Bronchial epithelial cell (primary cell): ENCODE measurements at regions not wholly inside any gene's neighbourhood (a gene's known extent, or its start where the extent isn't known, plus 50 kb on each side); places are given as distances from the start of the nearest gene placed in this dataset.

Experiments used
- DNase-seq: peaks from one replicate; pipeline ENCODE4 v3.0.0-alpha.2; 2010; ENCODE audit warnings: low read depth
- FAIRE-seq: peaks from 2 replicates; lab custom pipeline; 2011; peaks lifted over from hg19 to GRCh38; lab: Jason Lieb, UNC
- H3K27me3 ChIP-seq: 2 replicates; pipeline ENCODE4 v1.5.1; 2011; ENCODE audit warnings: low read length; ENCODE audit not compliant: control insufficient read depth, insufficient read depth
- H3K36me3 ChIP-seq: 2 replicates; pipeline ENCODE4 v1.5.1; 2011; ENCODE audit warnings: low read length; ENCODE audit not compliant: control insufficient read depth, insufficient read depth
- H3K4me3 ChIP-seq: 2 replicates; pipeline ENCODE4 v1.5.1; 2011; ENCODE audit warnings: mild to moderate bottlenecking, low read depth, low read length, control low read depth
- TF ChIP-seq, protein P1 (sequence below): IDR thresholded peaks from 2 replicates; pipeline ENCODE4 v1.5.1; 2011; ENCODE audit warnings: mild to moderate bottlenecking, moderate library complexity, low read length, control low read depth, inconsistent platforms; ENCODE audit not compliant: insufficient read depth, severe bottlenecking

GRCh38 chr6:51013376-51013775, 194.7 kb downstream of the TFAP2B start:
- H3K36me3 ChIP-seq, result no peaks in the 10 kb centered on the region
- DNase-seq, result no peak
- H3K4me3 ChIP-seq, result no peak overlapping the region
- H3K27me3 ChIP-seq, result no peaks in the 10 kb centered on the region
- TF ChIP-seq, protein P1, sequence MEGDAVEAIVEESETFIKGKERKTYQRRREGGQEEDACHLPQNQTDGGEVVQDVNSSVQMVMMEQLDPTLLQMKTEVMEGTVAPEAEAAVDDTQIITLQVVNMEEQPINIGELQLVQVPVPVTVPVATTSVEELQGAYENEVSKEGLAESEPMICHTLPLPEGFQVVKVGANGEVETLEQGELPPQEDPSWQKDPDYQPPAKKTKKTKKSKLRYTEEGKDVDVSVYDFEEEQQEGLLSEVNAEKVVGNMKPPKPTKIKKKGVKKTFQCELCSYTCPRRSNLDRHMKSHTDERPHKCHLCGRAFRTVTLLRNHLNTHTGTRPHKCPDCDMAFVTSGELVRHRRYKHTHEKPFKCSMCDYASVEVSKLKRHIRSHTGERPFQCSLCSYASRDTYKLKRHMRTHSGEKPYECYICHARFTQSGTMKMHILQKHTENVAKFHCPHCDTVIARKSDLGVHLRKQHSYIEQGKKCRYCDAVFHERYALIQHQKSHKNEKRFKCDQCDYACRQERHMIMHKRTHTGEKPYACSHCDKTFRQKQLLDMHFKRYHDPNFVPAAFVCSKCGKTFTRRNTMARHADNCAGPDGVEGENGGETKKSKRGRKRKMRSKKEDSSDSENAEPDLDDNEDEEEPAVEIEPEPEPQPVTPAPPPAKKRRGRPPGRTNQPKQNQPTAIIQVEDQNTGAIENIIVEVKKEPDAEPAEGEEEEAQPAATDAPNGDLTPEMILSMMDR, result no peak
- no peak for FAIRE-seq

- no peak for DNase-seq
- TF ChIP-seq, protein P1, result no peak
Observed at GRCh38 chr6:51015394-51015793, 196.7 kb downstream of the TFAP2B start.

DNA sequence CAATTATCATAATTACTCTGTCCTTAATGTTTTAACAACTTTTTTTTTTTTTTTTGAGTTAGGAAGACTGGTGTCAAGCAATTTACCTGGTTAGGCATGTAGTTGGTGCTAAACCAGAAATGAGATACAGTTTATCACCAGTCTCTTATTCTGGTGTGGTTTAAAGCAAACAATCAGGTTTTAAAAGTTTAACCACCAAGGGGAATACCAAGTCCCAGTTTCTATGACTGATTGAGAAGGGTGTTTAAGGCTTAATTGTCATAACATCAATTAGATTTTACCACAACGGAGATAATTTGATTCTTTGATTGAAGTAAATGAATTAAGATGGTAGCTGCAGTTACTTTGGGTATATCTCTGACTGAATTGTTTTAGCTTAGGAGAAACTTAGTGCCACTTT, 197.8 kb downstream of the TFAP2B start:
- H3K4me3 ChIP-seq, result no peak overlapping the region
- TF ChIP-seq, protein P1, result no peak
- DNase-seq, result no peak
- H3K27me3 ChIP-seq, result no peaks in the 10 kb centered on the region
- no peak for FAIRE-seq
- H3K36me3 ChIP-seq, result no peaks in the 10 kb centered on the region

More at GRCh38 chr6:51015394-51015793, 196.7 kb downstream of the TFAP2B start:
- H3K36me3 ChIP-seq, result no peaks in the 10 kb centered on the region
- H3K4me3 ChIP-seq, result no peak overlapping the region
- H3K27me3 ChIP-seq, result no peaks in the 10 kb centered on the region
- no peak for FAIRE-seq

GRCh38 chr6:51019806-51020205, 201.1 kb downstream of the TFAP2B start:
- FAIRE-seq (no peak), DNase-seq (no peak)
- no peaks in the 10 kb centered on the region for H3K36me3 ChIP-seq
- H3K4me3 ChIP-seq, result no peak overlapping the region
- TF ChIP-seq, protein P1, result no peak
- no peaks in the 10 kb centered on the region for H3K27me3 ChIP-seq

DNA sequence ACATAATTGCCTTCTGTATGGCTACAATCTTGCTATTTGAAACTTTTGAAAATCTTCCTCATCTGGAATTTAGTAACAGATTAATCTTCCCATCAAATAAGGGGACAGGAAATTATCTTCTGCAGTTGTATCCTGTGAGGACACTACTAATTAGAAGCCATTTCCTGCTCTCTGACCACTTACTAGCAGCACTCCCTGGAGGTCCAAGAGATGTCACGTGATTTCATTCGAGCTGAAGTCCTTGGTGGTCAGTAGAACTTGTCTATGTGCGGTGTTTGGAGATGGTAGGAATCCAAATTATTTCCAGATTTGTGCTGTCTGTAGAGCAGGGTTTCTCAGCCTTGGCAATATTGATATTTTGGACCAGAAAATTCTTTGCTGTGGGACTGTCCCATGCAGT, 202.5 kb downstream of the TFAP2B start:
- DNase-seq (no peak), FAIRE-seq (no peak)
- Histone ChIP-seq H3K27me3 (no peaks in the 10 kb centered on the region), H3K4me3 (no peak overlapping the region), H3K36me3 (no peaks in the 10 kb centered on the region)
- TF ChIP-seq, protein P1, result no peak

GRCh38 chr6:51024126-51024525, 205.5 kb downstream of the TFAP2B start:
- FAIRE-seq (no peak), DNase-seq (no peak)
- no peak overlapping the region for H3K4me3 ChIP-seq
- no peaks in the 10 kb centered on the region for H3K36me3 ChIP-seq
- TF ChIP-seq, protein P1, result no peak
- no peaks in the 10 kb centered on the region for H3K27me3 ChIP-seq
